Stomach (tissue), 8 donors: ENCODE measurements at regions not wholly inside any gene's neighbourhood (a gene's known extent, or its start where the extent isn't known, plus 50 kb on each side); places are given as distances from the start of the nearest gene placed in this dataset.

ENCODE experiments used
- DNase-seq, 2 donors: peaks; one replicate each; pipeline versions ENCODE4 v3.0.0 to v3.0.0-alpha.2; 2013 to 2019
- H3K27ac ChIP-seq, 5 donors: fragments of 200-600 bp in 4 of 5; sonication (generic) in 4 of 5; one replicate each; pipeline ENCODE4 v1.5.1; 2013 to 2019; ENCODE audit warnings: mild to moderate bottlenecking in 1 of 5, moderate library complexity in 1 of 5
- H3K27me3 ChIP-seq, 3 donors: fragments of 200-600 bp; sonication (generic); one replicate each; pipeline ENCODE4 v1.5.1; 2017 to 2019; ENCODE audit warnings: mixed run types in 1 of 3
- H3K36me3 ChIP-seq, 4 donors: fragments of 200-600 bp; sonication (generic); 1 replicate in 3 of 4; 2 replicates in 1 of 4; pipeline ENCODE4 v1.5.1; 2016 to 2019
- H3K4me1 ChIP-seq, 4 donors: fragments of 200-600 bp; sonication (generic); one replicate each; pipeline ENCODE4 v1.5.1; 2016 to 2019
- H3K4me3 ChIP-seq, 4 donors: fragments of 200-600 bp; sonication (generic) in 3 of 4; one replicate each; pipeline ENCODE4 v1.5.1; 2016 to 2019; ENCODE audit warnings: mild to moderate bottlenecking in 1 of 4
- H3K9me3 ChIP-seq, 4 donors: fragments of 200-600 bp; sonication (generic); one replicate each; pipeline ENCODE4 v1.5.1; 2016 to 2019
- CTCF ChIP-seq, 7 experiments: fragments of 450-650 bp in 4 of 7; fragments of 200-600 bp in 3 of 7; sonication (generic) in 3 of 7; IDR thresholded peaks; one replicate each; pipeline ENCODE4 v1.5.1; 2016 to 2019; ENCODE audit warnings: antibody characterized with exemption in 7 of 7, control low read depth in 2 of 7, mild to moderate bottlenecking in 1 of 7
- EP300 ChIP-seq: sonication (generic); formaldehyde crosslinking; IDR thresholded peaks from one replicate; pipeline ENCODE4 v1.6.1; 2017; ENCODE audit warnings: antibody characterized with exemption
- POLR2A ChIP-seq, 4 donors: fragments of 450-650 bp; IDR thresholded peaks; one replicate each; pipeline ENCODE4 v1.6.1; 2016; ENCODE audit warnings: antibody characterized with exemption in 4 of 4, control low read depth in 2 of 4, mild to moderate bottlenecking in 1 of 4, moderate library complexity in 1 of 4
- POLR2AphosphoS5 ChIP-seq, 3 donors: sonication (generic); formaldehyde crosslinking; IDR thresholded peaks; one replicate each; pipeline ENCODE4 v1.6.1; 2016; ENCODE audit warnings: antibody characterized with exemption in 3 of 3
- WGBS, 5 donors: extraction: QIAGEN DNeasy Blood & Tissue Kit in 3 of 5; methylation state at CpG; one replicate each; pipeline versions ENCODE4 v1.1.5 to v1.1.7; 2013 to 2018; 5-methylcytosine and 5-hydroxymethylcytosine counted together
- intact Hi-C: fragments of 100-400 bp; cut with DNase I; formaldehyde crosslinking; loops from one replicate; pipeline ENCODE4 v1.15.1; 2023; ENCODE audit warnings: low total_unique reads
- donor health status: healthy with polysubstance abuse.
- donor health status: Bipolar disorder and iron deficiency.
- donor health status: healthy.

- Histone ChIP-seq H3K27ac (peak overlapping the region; percentile 13 to 59 (median 40)), H3K4me3 (peak overlapping the region; percentile 37 to 53 (median 42)), H3K4me1 (peaks cover 17 to 28% (median 23%) of the 10 kb centered on the region in 4 donors), H3K27me3 (peaks cover 8 to 89% (median 57%) of the 10 kb centered on the region in 3 donors), H3K9me3 (no peaks in the 10 kb centered on the region), H3K36me3 (no peaks in the 10 kb centered on the region)
- intact Hi-C loops = loop anchor here (5.0 kb wide), 1 partner anchor 966 kb away; no protein-coding TSS in a partner anchor
- 1 to 3% (median 2%) methylated on average over 8 to 13 of the region's 13 CpGs for WGBS, 5 donors
- no peak for TF ChIP-seq EP300
- TF ChIP-seq POLR2A (IDR thresholded peaks at IDR 0.05) = no peak
- no peak for TF ChIP-seq CTCF (IDR thresholded peaks at IDR 0.05)
- no peak for DNase-seq
These were observed 125.3 kb upstream of the C11orf58 start for GRCh38 chr11:16613262-16613511.

DNA sequence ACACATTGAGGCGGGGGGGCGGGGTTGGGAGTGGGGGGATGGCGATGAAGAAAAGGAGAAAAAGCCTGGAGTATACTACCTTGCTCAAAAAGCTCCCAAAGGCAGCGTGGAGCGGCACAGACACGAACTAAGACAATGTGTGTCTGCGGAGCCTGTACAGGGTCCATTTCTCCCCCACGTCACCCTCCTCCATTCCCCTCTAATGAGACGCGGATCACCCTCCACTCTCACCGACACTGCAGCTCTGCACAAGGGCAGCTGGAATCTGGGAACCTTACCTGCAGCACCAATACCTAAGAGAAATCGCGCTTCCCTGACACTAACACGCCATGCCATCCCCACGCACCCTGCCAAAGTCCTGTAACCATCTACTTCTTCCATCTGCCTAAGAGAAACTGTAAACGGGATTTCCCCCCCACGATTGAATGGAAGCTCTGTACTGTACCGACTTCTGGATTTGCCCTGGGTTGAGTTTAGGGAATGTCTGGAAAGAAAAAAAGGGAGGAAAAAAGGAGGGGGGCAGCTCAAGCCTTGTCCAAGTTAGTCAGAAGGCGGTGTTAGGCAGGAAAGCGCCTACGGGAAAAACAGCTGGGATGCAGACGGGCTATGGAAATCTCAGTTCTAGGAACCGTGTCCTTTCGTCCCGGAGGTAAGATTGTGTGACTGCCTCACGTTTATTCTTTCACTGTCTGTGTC, 125.7 kb upstream of the C11orf58 start:
- TF ChIP-seq CTCF (IDR thresholded peaks at IDR 0.05) = no peak
- no peak for TF ChIP-seq POLR2A (IDR thresholded peaks at IDR 0.05)
- no peak for TF ChIP-seq EP300
- TF ChIP-seq POLR2AphosphoS5 (IDR thresholded peaks at IDR 0.05) = no peak
- no peaks in the 10 kb centered on the region for H3K36me3 ChIP-seq
- H3K9me3 ChIP-seq = no peaks in the 10 kb centered on the region
- intact Hi-C loops = loop anchor here (5.0 kb wide), 1 partner anchor 965 kb away; no protein-coding TSS in a partner anchor
- 4 to 8% (median 6%) methylated on average over 26 of the region's 26 CpGs for WGBS, 5 donors
- peaks cover 19 to 32% (median 26%) of the 10 kb centered on the region in 4 donors for H3K4me1 ChIP-seq
- peak overlapping the region in 3 of 5 donors; percentile 40 to 59 (median 57) for H3K27ac ChIP-seq
- DNase-seq = peak in 1 of 2 donors; percentile 70
- H3K27me3 ChIP-seq = peaks cover 8 to 90% (median 61%) of the 10 kb centered on the region in 3 donors
- peak overlapping the region; percentile 37 to 53 (median 42) for H3K4me3 ChIP-seq

DNA sequence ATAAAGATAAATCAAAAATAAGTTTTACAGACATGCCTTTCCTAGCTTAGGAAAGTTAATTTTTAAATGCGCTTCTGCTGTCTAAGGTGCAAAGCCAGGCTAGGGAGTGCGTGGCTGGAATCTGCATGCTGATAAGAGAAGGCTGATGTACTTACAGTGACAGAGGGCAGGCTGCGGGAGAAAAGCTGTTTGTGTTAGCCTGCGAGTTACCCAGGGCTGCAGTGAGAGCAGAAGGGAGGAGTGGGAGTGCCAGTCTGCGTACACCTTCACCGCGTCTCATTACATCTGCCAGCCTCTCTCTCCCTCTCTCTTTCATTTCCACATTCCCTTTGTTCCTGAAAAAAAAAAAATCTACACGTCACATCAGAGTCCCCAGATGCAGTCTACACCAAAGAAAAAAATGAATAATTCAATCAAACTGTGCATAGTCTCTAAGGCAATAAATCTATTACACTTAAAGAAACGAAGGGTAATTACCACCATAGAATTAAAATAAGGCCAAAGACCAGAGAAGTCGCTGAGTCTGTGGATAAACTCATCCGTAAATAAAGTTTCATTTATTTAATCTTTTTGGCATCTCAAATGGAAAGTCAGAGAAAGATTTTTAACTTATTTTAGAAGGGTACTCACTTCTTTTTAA, 126.4 kb upstream of the C11orf58 start:
- no peaks in the 10 kb centered on the region for H3K9me3 ChIP-seq
- WGBS, 5 donors = 13 to 20% (median 19%) methylated on average over 11 of the region's 11 CpGs
- DNase-seq = peak in 1 of 2 donors; percentile 70
- no peaks in the 10 kb centered on the region for H3K36me3 ChIP-seq
- TF ChIP-seq EP300 = no peak
- no peak for TF ChIP-seq POLR2AphosphoS5 (IDR thresholded peaks at IDR 0.05)
- TF ChIP-seq CTCF (IDR thresholded peaks at IDR 0.05) = no peak
- no peak for TF ChIP-seq POLR2A (IDR thresholded peaks at IDR 0.05)
- H3K27me3 ChIP-seq = peaks cover 8 to 97% (median 68%) of the 10 kb centered on the region in 3 donors
- peaks cover 26 to 39% (median 32%) of the 10 kb centered on the region in 4 donors for H3K4me1 ChIP-seq
- no peak overlapping the region for H3K27ac ChIP-seq
- intact Hi-C loops = loop anchor here (5.0 kb wide), 1 partner anchor 965 kb away; no protein-coding TSS in a partner anchor
- peak overlapping the region in 1 of 4 donors; percentile 53 for H3K4me3 ChIP-seq

GRCh38 chr11:16611401-16611921, 127.0 kb upstream of the C11orf58 start:
- Histone ChIP-seq H3K4me3 (no peak overlapping the region), H3K4me1 (peaks cover 32 to 45% (median 38%) of the 10 kb centered on the region in 4 donors), H3K27ac (no peak overlapping the region), H3K9me3 (no peaks in the 10 kb centered on the region), H3K27me3 (peaks cover 8 to 97% (median 74%) of the 10 kb centered on the region in 3 donors), H3K36me3 (no peaks in the 10 kb centered on the region)
- intact Hi-C loops = loop anchor here (5.0 kb wide), 1 partner anchor 964 kb away; no protein-coding TSS in a partner anchor
- DNase-seq = no peak
- 17 to 32% (median 21%) methylated on average over 14 of the region's 14 CpGs for WGBS, 5 donors
- TF ChIP-seq POLR2AphosphoS5 (IDR thresholded peaks at IDR 0.05) (no peak), EP300 (no peak), CTCF (IDR thresholded peaks at IDR 0.05) (no peak), POLR2A (IDR thresholded peaks at IDR 0.05) (no peak)
